ENCODE measurements at regions not wholly inside any gene's neighbourhood (a gene's known extent, or its start where the extent isn't known, plus 50 kb on each side); places are given as distances from the start of the nearest gene placed in this dataset.

DNA sequence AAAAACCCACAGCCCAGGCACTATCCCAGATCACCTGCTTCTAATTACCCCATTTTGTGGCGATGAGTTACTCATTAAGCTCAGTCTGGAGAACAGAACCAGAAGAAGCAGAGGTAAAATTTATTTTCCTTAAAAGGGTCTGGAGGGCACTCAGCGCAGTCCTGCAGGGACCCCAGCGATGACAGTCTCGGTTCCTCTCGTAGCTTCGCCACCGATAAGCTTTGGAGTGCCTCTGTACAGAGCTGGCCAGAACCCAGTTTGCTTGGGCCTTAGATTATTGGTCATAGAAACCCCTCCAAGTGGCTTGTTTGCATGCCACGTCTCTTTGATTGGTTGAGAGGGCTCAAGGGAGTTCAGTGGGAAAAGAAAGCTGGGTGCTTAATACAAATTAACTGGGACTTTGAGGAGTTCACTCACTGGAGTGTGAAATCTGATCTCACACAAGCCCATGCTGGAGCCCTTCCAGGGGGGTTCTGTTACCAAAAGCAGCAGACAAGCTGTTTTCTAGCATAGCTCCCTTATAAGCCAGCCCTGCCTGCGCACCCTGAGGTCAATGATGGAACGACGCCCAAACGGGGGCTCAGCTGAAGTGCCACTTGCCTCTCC is 158.5 kb upstream of the ARID1B start:
- no peak for DNase-seq (ENCODE audit: low read depth, low spot score)
- no peak overlapping the region for H3K4me3 ChIP-seq (ENCODE audit: low read length)

GRCh38 chr6:156617941-156618340 is 159.2 kb upstream of the ARID1B start:
- H3K4me3 ChIP-seq (ENCODE audit: low read length): no peak overlapping the region
- DNase-seq (ENCODE audit: low read depth, low spot score): no peak

DNA sequence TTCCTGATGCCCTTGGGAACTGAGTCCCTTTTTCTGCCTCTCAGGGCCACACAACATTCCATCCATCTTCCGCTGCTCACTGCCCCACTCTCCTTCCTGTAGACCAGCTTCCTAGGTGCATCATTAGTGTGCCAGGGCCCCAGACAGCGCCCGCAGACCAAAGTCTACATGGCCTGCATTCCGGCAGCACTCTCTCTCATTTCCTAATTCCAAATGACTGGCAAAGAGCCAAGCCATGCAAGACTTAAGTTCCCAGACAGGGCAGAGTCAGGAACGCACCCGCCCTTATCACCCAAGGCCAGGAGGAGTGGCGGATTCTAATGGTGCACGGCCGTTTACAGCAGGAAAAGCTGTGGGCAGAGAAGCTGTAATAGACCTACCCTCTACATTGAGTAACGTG is 159.8 kb upstream of the ARID1B start:
- DNase-seq (ENCODE audit: low read depth, low spot score): no peak
- H3K4me3 ChIP-seq (ENCODE audit: low read length): no peak overlapping the region

GRCh38 chr6:156616495-156616894 is 160.7 kb upstream of the ARID1B start:
- H3K4me3 ChIP-seq (ENCODE audit: low read length): no peak overlapping the region
- DNase-seq (ENCODE audit: low read depth, low spot score): no peak

DNA sequence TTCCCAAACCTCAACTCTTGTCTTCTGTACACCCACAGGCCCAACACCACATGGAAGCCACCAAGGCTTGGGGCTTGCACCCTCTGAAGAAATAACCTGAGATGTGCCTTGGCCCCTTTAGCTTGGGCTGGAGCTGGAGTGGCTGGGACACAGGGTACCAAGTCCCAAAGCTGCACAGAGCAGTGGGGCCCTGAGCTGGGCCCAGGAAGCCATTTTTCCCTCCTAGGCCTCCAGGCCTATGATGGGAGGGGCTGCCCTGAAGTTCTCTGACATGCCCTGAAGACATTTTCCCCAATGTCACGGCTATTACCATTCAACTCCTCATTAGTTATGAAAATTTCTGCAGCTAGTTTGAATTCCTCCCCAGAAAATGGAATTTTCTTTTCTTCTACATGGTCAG is 163.2 kb upstream of the ARID1B start:
- no peak overlapping the region for H3K4me3 ChIP-seq (ENCODE audit: low read length)
- DNase-seq (ENCODE audit: low read depth, low spot score): no peak

GRCh38 chr6:156612361-156612760 is 164.8 kb upstream of the ARID1B start:
- no peak for DNase-seq (ENCODE audit: low read depth, low spot score)
- H3K4me3 ChIP-seq (ENCODE audit: low read length): no peak overlapping the region

- no peak overlapping the region for H3K4me3 ChIP-seq (ENCODE audit: low read length)
- no peak for DNase-seq (ENCODE audit: low read depth, low spot score)
Observed at GRCh38 chr6:156602066-156602385, 175.2 kb upstream of the ARID1B start.

GRCh38 chr6:156601152-156602065 is 175.8 kb upstream of the ARID1B start:
- no peak for DNase-seq (ENCODE audit: low read depth, low spot score)
- H3K4me3 ChIP-seq (ENCODE audit: low read length): no peak overlapping the region

DNA sequence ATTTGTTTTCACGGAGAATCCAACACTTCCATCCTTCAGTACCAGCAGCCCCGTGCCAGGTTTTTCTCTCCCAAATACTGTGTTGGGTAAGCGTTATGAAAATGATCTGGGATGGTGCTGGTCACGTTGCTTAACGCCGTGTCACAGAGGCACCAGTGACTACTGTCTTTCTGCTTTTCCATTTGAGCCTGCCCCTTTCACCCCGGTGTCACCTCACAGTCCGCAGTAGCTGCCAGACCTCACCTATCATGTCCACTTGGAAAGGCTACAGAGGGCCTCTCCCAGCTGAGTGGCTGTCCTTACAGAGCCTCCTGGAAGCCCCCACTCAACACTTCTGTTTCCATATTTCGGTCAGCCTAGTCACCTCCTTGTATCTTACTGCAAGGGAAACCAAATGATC is 176.5 kb upstream of the ARID1B start:
- no peak overlapping the region for H3K4me3 ChIP-seq (ENCODE audit: low read length)
- DNase-seq (ENCODE audit: low read depth, low spot score): no peak

DNA sequence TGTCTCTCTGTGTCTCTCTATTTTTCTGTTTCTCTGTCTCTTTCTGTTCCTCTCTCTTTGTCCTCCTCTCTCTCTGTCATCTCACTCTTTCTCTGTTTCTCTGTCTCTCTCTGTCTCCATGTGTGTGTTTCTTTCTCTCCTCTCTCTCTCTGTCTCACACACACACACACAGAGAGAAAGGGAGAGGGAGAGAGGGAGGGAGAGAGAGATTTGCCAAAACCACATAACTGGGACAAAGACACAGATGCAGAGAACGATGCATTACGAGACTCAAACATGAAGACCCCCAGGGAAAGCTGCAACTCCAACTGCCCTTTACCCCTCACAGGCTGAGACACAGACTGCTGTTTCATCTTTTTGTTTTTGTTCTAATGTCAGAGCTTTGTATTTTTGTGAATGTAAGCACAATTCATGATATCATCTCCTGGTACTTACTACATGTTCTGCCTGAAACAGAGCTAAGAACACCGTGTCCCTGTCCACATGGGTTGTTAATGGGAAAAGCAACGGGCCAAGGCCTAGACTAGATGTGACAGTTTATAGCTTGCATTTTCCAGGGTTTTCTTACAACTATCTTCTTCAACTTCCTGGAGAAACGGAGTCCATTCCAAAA is 177.1 kb upstream of the ARID1B start:
- H3K4me3 ChIP-seq (ENCODE audit: low read length): no peak overlapping the region
- DNase-seq (ENCODE audit: low read depth, low spot score): no peak

DNA sequence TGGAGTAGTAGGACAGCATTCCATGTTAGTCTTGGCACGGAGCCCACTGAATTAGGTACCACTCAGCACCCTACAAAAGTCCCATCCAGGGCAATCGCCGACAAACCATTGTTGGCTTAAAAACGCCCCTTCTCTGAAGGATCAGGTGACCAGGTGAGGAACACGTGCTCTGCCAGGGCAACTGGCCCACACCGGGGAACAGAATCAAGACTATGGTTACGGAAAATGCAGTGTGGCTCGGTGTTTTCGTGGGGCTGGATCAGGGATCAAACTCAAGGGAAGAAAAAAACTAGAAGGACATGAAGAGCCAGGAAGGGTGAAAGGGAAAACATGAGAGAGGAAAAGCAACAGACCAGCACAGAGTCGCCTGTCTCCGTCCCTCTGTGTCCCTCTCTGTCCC is 177.8 kb upstream of the ARID1B start:
- no peak overlapping the region for H3K4me3 ChIP-seq (ENCODE audit: low read length)
- no peak for DNase-seq (ENCODE audit: low read depth, low spot score)

DNA sequence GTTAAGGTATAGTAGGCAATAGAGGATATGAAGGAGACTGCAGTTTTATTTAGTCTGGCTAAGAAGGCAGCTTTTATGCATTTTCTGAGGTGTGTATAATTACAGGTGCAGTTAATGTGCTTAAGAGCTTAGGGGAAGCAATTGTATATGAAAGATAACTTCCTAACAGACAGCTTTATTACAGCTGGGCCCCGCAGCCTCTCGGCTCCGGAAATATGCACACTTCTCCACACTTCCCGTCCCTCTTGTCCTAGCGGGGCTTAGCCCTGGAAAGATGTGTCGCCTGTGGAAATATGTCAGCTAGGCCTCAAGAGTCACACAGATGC is 178.4 kb upstream of the ARID1B start:
- no peak for DNase-seq (ENCODE audit: low read depth, low spot score)

DNA sequence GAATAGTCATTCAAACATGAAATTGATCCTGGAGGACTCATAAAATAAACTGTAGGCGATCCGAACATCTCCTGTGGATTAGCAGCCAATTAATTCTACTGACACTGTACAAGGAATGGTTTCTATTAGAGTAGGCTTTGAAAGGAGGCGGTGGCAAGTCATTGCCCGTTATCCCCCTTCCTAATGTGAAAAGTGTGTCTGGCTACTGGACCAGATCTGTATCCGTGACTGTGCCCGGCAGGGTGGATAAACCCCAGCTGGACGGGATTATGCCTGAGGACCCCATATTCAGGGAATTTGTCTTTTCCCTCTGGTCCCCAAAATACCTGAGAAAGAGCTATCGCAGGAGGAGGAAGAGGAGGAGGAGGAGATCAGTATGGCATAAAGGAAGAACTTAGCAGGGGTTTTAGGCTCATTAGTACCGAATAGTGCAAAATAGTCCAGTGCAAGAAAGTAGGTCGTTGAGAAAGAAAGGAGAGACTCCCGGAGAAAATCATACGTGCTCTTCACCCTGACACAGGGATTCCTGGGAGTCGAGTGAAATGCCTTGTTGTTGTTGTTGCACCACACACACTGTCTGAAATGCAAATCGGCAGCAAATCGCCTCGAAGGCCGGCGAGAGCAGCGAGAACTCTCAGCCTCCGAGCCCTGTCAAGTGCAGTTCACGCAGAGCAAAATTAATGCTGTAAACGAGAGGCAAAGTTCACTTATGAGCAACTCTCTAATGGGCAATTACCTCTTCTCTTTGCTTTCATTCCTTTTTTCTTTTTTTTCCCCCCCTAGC is 178.9 kb upstream of the ARID1B start:
- DNase-seq (ENCODE audit: low read depth, low spot score): no peak
- no peak overlapping the region for H3K4me3 ChIP-seq (ENCODE audit: low read length)

More for the DNA sequence above, 178.4 kb upstream of the ARID1B start:
- no peak overlapping the region for H3K4me3 ChIP-seq (ENCODE audit: low read length)

DNA sequence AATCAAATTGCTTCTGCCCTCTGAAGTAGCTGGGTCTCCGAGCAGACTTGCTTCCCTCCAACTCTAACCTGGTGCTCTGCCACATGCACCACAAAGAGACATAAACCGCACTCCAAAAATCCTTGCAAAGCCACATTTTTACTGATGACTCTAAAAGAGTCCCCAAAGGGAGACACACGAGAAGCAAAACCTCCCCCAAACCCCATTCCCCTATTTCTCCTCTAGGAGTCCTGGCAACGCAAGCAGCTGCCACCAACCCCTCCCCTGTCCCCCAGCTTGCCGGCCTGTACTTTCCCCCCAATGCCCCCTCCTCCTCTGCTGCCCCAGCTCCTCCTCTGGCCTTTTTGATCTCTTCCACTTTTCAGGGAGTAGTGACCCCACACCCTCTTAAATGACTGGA is 180.1 kb upstream of the ARID1B start:
- H3K4me3 ChIP-seq (ENCODE audit: low read length): no peak overlapping the region
- DNase-seq (ENCODE audit: low read depth, low spot score): no peak

GRCh38 chr6:156595476-156595875 is 181.7 kb upstream of the ARID1B start:
- DNase-seq (ENCODE audit: low read depth, low spot score): no peak
- no peak overlapping the region for H3K4me3 ChIP-seq (ENCODE audit: low read length)

DNA sequence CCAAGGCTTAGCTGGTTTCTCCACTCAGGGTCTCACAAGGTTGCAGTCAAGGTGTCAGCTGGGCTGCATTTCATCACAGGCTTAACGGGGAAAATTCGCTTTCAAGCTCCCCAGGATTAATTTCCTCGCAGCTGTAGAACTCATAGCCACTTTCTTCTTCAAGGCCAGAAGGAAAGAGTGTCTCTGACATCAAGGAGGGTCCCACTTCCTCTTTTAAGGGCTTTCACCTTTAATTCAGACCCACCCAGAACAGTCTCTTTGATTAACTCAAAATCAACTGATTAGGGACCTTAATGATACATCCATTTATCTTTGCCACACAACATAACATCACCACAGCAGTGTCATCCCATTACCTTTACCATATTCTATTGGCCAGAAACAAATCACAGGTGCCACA is 183.3 kb upstream of the ARID1B start:
- DNase-seq (ENCODE audit: low read depth, low spot score): no peak
- H3K4me3 ChIP-seq (ENCODE audit: low read length): no peak overlapping the region

GRCh38 chr6:156593127-156593526 is 184.1 kb upstream of the ARID1B start:
- DNase-seq (ENCODE audit: low read depth, low spot score): no peak
- no peak overlapping the region for H3K4me3 ChIP-seq (ENCODE audit: low read length)

GRCh38 chr6:156590482-156590881 is 186.7 kb upstream of the ARID1B start:
- no peak for DNase-seq (ENCODE audit: low read depth, low spot score)
- no peak overlapping the region for H3K4me3 ChIP-seq (ENCODE audit: low read length)

DNA sequence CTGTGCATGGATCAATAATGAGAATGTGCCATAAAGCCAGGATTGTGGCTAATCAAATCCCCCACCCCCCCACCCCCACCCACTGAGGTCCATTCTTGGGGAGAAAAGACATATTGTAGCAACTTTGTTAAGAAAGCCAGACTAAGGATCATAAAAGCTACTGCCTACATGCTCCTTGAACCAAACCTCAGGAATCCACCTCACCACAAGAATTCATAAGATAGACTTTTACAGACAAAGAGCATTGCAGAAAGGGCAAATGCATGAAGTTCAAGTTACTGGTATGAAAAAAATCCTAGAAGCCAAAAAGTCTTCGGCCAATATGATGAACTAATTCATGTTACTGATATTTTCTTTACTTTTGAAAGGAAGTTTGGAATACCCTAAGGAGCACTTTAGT is 187.9 kb upstream of the ARID1B start:
- DNase-seq (ENCODE audit: low read depth, low spot score): no peak

DNA sequence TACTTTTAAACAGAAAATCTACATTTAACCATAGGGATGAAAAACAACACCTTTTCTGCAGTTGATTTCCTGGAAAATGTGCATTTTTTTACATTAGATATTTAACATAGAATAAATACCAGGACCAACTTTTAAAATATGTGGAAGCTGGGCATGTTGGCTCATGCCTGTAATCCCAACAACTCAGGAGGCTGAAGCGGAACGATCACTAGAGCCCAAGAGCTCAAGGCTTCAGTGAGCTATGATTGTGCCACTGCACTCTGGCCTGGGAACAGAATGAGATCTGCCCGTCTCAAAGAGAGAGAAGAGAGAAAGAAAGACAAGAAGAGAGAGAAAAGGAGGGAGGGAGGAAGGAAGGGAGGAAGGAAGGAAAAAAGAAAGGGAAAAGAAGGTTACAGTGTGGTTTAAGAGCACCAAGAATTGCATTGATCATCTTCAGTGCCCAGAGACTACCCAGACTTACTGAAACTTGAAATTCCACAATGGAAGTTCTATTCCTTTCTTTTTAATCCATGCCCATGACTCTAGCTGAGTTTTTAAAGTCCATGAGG is 189.4 kb upstream of the ARID1B start:
- DNase-seq (ENCODE audit: low read depth, low spot score): no peak
- H3K4me3 ChIP-seq (ENCODE audit: low read length): no peak overlapping the region

More for the DNA sequence above, 187.9 kb upstream of the ARID1B start:
- no peak overlapping the region for H3K4me3 ChIP-seq (ENCODE audit: low read length)

Data from Jurkat, Clone E6-1 (cell line).